ENCODE measurements at regions not wholly inside any gene's neighbourhood (a gene's known extent, or its start where the extent isn't known, plus 50 kb on each side); places are given as distances from the start of the nearest gene placed in this dataset.

DNA sequence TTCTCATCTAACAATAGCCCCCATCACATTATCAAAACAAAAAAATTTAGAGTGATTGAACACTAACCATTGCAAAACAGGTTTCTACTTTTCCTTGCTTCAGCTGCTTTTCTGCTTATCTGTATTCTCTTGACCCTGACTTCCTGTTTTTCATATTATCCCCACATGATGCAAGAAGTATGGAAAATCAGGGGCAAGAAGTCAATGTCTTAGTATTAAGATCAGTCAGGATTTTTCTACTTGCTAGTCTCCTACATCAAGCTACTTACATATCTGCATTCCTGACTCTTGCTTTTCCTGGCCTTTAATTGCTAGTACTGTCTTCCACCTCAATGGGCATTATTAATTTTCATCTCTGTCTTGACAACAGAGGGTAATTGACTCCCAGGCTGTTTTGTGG, 300.2 kb downstream of the OTOL1 start:
- H3K27ac ChIP-seq: no peak overlapping the region
- ATAC-seq (ENCODE audit: low FRiP score in 2 of 2) (no peak), DNase-seq (no peak)
- no peak overlapping the region for H3K4me3 ChIP-seq
- TF ChIP-seq POLR2A (IDR thresholded peaks at IDR 0.05) (no peak), POLR2AphosphoS5 (IDR thresholded peaks at IDR 0.05) (no peak), EP300 (IDR thresholded peaks at IDR 0.05) (no peak)
- TF ChIP-seq, protein P1, sequence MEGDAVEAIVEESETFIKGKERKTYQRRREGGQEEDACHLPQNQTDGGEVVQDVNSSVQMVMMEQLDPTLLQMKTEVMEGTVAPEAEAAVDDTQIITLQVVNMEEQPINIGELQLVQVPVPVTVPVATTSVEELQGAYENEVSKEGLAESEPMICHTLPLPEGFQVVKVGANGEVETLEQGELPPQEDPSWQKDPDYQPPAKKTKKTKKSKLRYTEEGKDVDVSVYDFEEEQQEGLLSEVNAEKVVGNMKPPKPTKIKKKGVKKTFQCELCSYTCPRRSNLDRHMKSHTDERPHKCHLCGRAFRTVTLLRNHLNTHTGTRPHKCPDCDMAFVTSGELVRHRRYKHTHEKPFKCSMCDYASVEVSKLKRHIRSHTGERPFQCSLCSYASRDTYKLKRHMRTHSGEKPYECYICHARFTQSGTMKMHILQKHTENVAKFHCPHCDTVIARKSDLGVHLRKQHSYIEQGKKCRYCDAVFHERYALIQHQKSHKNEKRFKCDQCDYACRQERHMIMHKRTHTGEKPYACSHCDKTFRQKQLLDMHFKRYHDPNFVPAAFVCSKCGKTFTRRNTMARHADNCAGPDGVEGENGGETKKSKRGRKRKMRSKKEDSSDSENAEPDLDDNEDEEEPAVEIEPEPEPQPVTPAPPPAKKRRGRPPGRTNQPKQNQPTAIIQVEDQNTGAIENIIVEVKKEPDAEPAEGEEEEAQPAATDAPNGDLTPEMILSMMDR (IDR thresholded peaks at IDR 0.05): no peak
- H3K36me3 ChIP-seq: no peaks in the 10 kb centered on the region
- no peaks in the 10 kb centered on the region for H3K4me1 ChIP-seq
- no peaks in the 10 kb centered on the region for H3K9me3 ChIP-seq
- no peaks in the 10 kb centered on the region for H3K27me3 ChIP-seq

DNA sequence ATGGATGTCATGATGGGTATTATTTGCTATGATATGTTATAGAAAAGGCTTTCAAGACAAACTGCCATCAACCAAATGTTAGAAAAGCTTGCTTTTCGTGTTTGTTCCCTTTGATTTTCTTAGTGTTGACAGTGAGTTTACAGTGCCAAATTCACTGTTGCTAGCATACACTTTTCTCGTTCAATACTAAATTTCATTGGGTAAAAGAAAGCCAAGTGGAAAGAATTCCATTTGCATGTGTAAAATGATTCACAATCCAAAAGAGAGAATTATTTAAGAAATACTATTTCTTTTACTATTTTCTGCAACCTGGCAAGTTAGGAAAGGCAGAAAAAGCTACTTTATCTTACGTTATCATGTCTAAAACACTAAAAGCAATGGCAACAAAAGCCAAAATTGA, 301.4 kb downstream of the OTOL1 start:
- ATAC-seq (ENCODE audit: low FRiP score in 2 of 2): no peak
- 79 to 81% methylated on average over 3 of the region's 3 CpGs for WGBS, 2 donors
- H3K27me3 ChIP-seq: no peaks in the 10 kb centered on the region

DNA sequence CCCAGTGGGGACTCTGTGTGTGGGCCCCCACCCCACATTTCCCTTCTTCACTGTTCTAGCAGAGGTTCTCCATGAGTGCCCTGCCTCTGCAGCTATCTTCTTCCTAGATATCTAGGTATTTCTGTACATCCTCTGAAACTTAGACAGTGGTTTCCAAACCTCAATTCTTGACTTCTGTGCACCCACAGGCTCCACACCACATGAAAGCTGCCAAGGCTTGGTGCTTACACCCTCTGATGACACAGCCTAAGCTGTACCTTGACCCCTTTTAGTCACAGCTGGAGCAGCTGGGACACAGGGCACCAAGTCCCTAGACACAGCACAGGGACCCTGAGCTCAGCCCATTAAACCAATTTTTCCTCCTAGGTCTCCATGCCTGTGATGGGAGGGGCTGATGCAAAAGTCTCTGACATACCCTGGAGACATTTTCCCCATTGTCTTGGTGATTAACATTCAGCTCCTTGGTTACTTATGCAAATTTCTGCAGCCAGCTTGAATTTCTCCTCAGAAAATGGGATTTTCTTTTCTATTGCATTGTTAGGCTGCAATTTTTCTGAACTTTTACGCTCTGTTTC, 304.5 kb downstream of the OTOL1 start:
- WGBS, 2 donors: 35 to 44% methylated on average over 1 of the region's 1 CpG
- Histone ChIP-seq H3K27ac (no peak overlapping the region), H3K4me3 (no peak overlapping the region), H3K4me1 (no peaks in the 10 kb centered on the region), H3K36me3 (no peaks in the 10 kb centered on the region), H3K9me3 (no peaks in the 10 kb centered on the region), H3K27me3 (no peaks in the 10 kb centered on the region)
- no peak for ATAC-seq (ENCODE audit: low FRiP score in 2 of 2)
- no peak for DNase-seq
- TF ChIP-seq POLR2AphosphoS5 (IDR thresholded peaks at IDR 0.05) (no peak), POLR2A (IDR thresholded peaks at IDR 0.05) (no peak), EP300 (IDR thresholded peaks at IDR 0.05) (no peak)
- TF ChIP-seq, protein P1 (IDR thresholded peaks at IDR 0.05): no peak

More for the DNA sequence above, 301.4 kb downstream of the OTOL1 start:
- no peaks in the 10 kb centered on the region for H3K9me3 ChIP-seq
- no peak for TF ChIP-seq POLR2AphosphoS5 (IDR thresholded peaks at IDR 0.05)
- TF ChIP-seq EP300 (IDR thresholded peaks at IDR 0.05): no peak
- TF ChIP-seq, protein P1 (IDR thresholded peaks at IDR 0.05): no peak
- no peak for TF ChIP-seq POLR2A (IDR thresholded peaks at IDR 0.05)
- no peaks in the 10 kb centered on the region for H3K4me1 ChIP-seq
- H3K36me3 ChIP-seq: no peaks in the 10 kb centered on the region
- H3K27ac ChIP-seq: no peak overlapping the region
- DNase-seq: no peak
- no peak overlapping the region for H3K4me3 ChIP-seq

DNA sequence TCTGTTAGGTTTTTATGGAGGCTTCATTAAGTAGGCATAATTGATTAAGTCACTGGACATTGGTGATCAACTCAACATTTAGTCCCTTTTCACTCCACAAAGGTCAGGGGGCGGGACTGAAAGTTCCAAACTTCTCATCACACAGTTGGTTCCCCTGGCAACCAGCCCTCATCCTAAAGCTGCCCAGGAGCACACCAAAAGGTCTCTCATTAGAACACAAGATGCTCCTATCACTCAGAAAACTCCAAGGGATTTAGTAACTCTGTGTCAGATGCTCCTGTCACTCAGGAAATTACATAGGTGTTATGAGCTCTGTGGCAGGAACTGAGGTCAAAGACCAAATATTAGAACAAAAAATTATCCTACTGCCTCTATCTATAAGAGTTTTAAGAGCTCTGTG, 321.5 kb downstream of the OTOL1 start:
- 89 to 100% methylated on average over 1 of the region's 1 CpG for WGBS, 2 donors
- Histone ChIP-seq H3K27me3 (no peaks in the 10 kb centered on the region), H3K4me3 (no peak overlapping the region), H3K4me1 (no peaks in the 10 kb centered on the region), H3K27ac (no peak overlapping the region), H3K36me3 (no peaks in the 10 kb centered on the region), H3K9me3 (no peaks in the 10 kb centered on the region)
- DNase-seq (no peak), ATAC-seq (ENCODE audit: low FRiP score in 2 of 2) (no peak)
- TF ChIP-seq EP300 (IDR thresholded peaks at IDR 0.05) (no peak), POLR2A (IDR thresholded peaks at IDR 0.05) (no peak), POLR2AphosphoS5 (IDR thresholded peaks at IDR 0.05) (no peak)
- TF ChIP-seq, protein P1 (IDR thresholded peaks at IDR 0.05): no peak

DNA sequence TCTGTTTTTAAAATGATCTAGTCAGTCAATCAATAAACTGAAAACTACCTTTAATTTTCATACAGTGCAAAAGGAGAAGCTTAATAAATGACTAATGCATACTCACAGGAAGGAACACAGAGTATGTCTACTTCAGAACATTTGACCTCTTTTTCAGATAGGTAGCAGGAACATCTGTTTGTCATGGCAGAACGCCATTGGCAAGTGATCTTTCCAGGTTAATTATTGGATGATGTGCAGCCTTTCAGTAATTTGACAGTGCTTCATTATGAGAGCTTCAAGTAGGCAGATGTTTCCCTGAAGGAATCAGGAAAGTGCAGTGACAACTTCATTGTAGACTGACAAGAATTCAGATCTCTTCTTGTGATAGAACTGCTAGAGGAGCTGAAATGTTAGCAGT, 325.0 kb downstream of the OTOL1 start:
- no peak for DNase-seq
- WGBS, 2 donors: 50 to 65% methylated on average over 1 of the region's 1 CpG

More for the DNA sequence above, 325.0 kb downstream of the OTOL1 start:
- no peak for ATAC-seq (ENCODE audit: low FRiP score in 2 of 2)
- Histone ChIP-seq H3K9me3 (no peaks in the 10 kb centered on the region), H3K27ac (no peak overlapping the region), H3K27me3 (no peaks in the 10 kb centered on the region), H3K4me3 (no peak overlapping the region), H3K36me3 (no peaks in the 10 kb centered on the region), H3K4me1 (no peaks in the 10 kb centered on the region)
- TF ChIP-seq POLR2AphosphoS5 (IDR thresholded peaks at IDR 0.05) (no peak), EP300 (IDR thresholded peaks at IDR 0.05) (no peak), POLR2A (IDR thresholded peaks at IDR 0.05) (no peak)
- TF ChIP-seq, protein P1 (IDR thresholded peaks at IDR 0.05): no peak

Measured in upper lobe of left lung (tissue), 6 donors.